Uterus (tissue), 2 donors: ENCODE measurements at regions not wholly inside any gene's neighbourhood (a gene's known extent, or its start where the extent isn't known, plus 50 kb on each side); places are given as distances from the start of the nearest gene placed in this dataset.

ENCODE experiments used
- POLR2A ChIP-seq, 2 donors: fragments of 450-650 bp; IDR thresholded peaks; one replicate each; pipeline ENCODE4 v1.6.1; 2016; ENCODE audit warnings: antibody characterized with exemption in 2 of 2, mild to moderate bottlenecking in 1 of 2, moderate library complexity in 1 of 2
- TF ChIP-seq, protein P1 (sequence below), 4 experiments: fragments of 200-600 bp in 2 of 4; fragments of 450-650 bp in 2 of 4; sonication (generic) in 2 of 4; IDR thresholded peaks; one replicate each; pipeline ENCODE4 v1.5.1; 2016 to 2019; ENCODE audit warnings: antibody characterized with exemption in 4 of 4, mild to moderate bottlenecking in 2 of 4, moderate library complexity in 1 of 4

DNA sequence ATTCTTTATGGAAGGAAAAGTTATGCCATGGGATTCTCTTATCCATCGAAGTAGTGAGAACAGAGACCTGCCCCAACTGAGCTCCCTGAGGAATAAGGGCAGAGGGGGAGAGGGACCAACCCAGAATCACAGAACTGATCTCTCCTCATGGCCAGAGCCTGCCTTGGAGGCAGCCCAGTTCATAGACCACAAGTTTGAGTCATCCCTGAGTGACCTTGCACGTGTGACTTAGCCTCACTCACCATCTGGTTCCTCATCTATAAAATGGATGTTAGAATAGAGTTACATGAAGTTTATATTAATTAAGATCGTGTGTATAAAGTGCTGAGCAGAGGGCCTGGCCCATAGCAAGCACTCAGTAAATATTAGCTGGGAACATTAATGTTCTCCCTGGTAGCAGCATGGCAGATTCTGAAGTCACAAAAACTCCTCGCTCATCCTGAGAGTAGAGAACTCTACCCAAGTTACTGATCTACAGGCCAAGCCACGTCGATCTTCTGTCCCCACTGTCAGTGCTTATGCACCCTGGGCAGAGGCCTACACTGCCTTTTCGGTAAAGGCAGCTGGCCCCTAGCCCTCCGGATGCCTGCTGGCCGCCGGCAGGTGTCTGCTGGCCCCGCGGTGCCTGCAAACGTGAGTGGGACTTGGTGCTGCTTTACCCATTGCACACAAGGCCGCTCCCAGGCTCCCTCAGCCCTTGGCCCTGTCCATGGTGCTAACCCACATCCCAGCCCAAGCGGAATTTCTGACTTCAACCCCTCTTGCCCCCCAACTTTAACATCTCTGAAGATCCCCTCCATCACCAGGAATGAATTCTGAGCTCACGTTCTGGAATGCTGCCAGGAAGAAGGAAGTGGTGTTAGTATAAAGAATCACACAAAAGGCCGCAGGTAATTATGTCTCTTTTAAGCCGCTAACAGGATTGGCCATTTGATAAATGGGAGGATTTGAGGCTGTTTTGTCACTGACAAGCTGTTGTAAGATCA lies 61.1 kb upstream of the ARAP3 start:
- no peak for TF ChIP-seq POLR2A (IDR thresholded peaks at IDR 0.05)
- TF ChIP-seq, protein P1, sequence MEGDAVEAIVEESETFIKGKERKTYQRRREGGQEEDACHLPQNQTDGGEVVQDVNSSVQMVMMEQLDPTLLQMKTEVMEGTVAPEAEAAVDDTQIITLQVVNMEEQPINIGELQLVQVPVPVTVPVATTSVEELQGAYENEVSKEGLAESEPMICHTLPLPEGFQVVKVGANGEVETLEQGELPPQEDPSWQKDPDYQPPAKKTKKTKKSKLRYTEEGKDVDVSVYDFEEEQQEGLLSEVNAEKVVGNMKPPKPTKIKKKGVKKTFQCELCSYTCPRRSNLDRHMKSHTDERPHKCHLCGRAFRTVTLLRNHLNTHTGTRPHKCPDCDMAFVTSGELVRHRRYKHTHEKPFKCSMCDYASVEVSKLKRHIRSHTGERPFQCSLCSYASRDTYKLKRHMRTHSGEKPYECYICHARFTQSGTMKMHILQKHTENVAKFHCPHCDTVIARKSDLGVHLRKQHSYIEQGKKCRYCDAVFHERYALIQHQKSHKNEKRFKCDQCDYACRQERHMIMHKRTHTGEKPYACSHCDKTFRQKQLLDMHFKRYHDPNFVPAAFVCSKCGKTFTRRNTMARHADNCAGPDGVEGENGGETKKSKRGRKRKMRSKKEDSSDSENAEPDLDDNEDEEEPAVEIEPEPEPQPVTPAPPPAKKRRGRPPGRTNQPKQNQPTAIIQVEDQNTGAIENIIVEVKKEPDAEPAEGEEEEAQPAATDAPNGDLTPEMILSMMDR (IDR thresholded peaks at IDR 0.05) = no peak
